ENCODE measurements at regions not wholly inside any gene's neighbourhood (a gene's known extent, or its start where the extent isn't known, plus 50 kb on each side); places are given as distances from the start of the nearest gene placed in this dataset.
A peak's percentile ranks its signal among the peaks of the same experiment; 100 is the strongest.

DNA sequence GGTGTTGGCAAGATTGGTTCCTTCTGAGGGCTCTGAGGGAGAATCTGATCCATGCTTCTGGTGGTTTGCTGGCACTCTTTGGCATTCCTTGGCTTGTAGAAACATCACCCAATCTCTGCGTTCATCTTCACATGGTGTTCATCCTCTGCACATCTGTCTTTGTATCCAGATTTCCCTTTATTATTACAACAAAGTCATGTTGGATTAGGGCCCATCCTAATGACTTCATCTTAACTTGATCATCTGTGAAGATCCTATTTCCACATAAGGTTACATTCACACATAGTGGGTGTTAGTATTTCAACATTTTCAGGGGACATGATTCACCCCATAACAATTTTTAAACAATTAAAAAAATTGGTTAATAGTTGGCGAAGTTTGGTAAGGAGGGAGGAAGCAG is 177.4 kb upstream of the CWC22 start:
- TF ChIP-seq, protein P1, sequence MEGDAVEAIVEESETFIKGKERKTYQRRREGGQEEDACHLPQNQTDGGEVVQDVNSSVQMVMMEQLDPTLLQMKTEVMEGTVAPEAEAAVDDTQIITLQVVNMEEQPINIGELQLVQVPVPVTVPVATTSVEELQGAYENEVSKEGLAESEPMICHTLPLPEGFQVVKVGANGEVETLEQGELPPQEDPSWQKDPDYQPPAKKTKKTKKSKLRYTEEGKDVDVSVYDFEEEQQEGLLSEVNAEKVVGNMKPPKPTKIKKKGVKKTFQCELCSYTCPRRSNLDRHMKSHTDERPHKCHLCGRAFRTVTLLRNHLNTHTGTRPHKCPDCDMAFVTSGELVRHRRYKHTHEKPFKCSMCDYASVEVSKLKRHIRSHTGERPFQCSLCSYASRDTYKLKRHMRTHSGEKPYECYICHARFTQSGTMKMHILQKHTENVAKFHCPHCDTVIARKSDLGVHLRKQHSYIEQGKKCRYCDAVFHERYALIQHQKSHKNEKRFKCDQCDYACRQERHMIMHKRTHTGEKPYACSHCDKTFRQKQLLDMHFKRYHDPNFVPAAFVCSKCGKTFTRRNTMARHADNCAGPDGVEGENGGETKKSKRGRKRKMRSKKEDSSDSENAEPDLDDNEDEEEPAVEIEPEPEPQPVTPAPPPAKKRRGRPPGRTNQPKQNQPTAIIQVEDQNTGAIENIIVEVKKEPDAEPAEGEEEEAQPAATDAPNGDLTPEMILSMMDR (conservative IDR thresholded peaks at IDR 0.05; ENCODE audit: low read depth, low read length), result no peak
- no peak overlapping the region for H3K4me3 ChIP-seq (ENCODE audit: low read depth, low read length)
- DNase-seq (ENCODE audit: low read depth), result peak; percentile 76

DNA sequence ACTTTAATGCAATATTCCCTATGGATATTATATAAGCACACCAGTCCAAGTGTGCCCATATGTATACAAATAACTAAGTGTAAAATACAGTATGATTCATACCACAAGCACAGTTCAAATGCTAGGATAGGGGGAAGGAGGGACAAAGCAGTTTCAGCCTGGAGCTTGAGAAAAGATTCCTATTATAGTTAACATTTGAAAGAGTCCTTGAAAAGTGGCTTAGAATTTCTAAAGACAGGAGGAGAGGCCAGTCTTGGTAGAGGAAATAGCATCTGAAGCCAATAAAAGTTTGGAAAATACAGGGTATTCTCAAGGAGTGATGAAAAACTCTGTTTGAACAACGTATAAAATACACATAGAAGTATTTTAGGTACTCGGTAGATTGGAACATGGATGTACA is 173.4 kb upstream of the CWC22 start:
- TF ChIP-seq, protein P1 (conservative IDR thresholded peaks at IDR 0.05; ENCODE audit: low read depth, low read length), result no peak
- DNase-seq (ENCODE audit: low read depth), result no peak
- H3K4me3 ChIP-seq (ENCODE audit: low read depth, low read length), result no peak overlapping the region

GRCh38 chr2:180177534-180177933 is 170.4 kb upstream of the CWC22 start:
- DNase-seq (ENCODE audit: low read depth), result no peak
- TF ChIP-seq, protein P1 (conservative IDR thresholded peaks at IDR 0.05; ENCODE audit: low read depth, low read length), result no peak
- H3K4me3 ChIP-seq (ENCODE audit: low read depth, low read length), result no peak overlapping the region

DNA sequence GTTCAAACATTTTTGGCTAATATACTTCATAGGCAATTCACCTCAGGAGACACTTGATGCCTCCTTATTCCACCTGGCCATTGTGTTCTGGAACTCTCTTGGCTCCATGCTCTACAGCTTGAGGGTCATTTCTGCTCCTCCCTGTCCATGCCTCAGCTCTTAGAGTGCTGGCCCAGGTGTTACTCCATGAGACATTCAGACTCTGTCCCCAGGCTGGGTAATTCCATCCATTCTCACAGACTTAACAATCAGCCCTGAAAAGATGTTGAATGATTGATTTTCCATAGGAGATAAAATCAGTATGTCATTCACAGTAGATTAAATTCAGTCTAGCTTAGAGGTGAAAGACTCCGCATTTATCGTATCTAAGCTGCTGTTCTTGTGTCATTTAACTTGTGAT is 168.6 kb upstream of the CWC22 start:
- DNase-seq (ENCODE audit: low read depth), result no peak
- H3K4me3 ChIP-seq (ENCODE audit: low read depth, low read length), result no peak overlapping the region
- TF ChIP-seq, protein P1 (conservative IDR thresholded peaks at IDR 0.05; ENCODE audit: low read depth, low read length), result no peak

DNA sequence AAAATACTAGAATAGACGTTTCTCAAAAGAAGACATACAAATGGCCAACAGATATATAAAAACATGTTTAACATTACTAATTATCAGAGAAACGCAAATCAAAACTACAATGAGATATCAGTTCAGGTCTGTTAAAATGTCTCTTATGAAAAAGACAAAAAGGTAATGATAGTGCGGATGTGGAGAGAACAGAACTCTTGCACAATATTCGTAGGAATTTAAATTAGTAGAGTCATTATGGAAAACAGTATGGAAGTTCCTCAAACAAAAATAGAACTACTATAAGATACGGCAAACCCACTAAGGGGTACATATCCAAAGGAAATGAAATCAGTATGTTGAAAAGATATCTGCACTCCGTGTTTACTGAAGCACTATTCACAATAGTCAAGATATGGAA is 167.5 kb upstream of the CWC22 start:
- no peak overlapping the region for H3K4me3 ChIP-seq (ENCODE audit: low read depth, low read length)
- TF ChIP-seq, protein P1 (conservative IDR thresholded peaks at IDR 0.05; ENCODE audit: low read depth, low read length), result no peak
- DNase-seq (ENCODE audit: low read depth), result no peak

DNA sequence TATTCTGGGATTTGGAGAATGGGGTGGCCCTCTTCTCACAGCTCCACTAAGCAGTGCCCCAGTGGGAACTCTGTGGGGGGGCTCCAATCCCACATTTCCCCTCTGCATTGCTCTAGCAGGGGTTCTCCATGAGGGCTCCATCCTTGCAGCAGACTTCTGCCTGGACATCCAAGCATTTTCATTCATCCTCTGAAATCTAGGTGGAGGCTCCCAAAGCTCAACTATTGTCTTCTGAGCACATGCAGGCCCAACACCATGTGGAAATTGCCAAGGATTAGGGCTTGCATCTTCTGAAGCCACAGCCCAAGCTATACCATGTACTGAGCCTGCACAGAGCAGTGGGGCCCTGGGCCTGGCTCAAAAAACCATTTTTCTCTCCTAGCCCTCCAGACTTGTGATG is 162.4 kb upstream of the CWC22 start:
- no peak overlapping the region for H3K4me3 ChIP-seq (ENCODE audit: low read depth, low read length)
- TF ChIP-seq, protein P1 (conservative IDR thresholded peaks at IDR 0.05; ENCODE audit: low read depth, low read length), result no peak
- no peak for DNase-seq (ENCODE audit: low read depth)

DNA sequence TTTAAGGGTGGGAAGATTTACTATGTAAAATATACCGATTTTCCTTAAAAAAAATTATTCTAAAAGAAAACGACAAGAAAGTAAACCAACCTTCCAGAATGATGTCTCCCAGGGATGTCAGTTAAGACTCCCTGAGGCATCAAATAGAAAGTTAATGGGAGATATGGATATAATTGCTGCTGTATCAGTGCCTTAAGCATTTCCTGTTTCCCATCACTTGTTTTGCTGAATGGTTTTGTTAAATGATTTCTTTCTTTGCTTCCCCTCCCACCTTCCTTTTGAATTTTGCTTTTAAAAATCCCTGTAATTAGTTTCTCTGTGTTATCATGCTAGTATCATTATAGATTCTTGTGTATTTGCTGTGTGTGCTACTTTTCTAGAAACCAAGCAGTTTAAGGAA is 154.3 kb upstream of the CWC22 start:
- TF ChIP-seq, protein P1 (conservative IDR thresholded peaks at IDR 0.05; ENCODE audit: low read depth, low read length), result no peak
- no peak for DNase-seq (ENCODE audit: low read depth)
- no peak overlapping the region for H3K4me3 ChIP-seq (ENCODE audit: low read depth, low read length)
